OCI-M2 (cell line): ENCODE measurements at regions not wholly inside any gene's neighbourhood (a gene's known extent, or its start where the extent isn't known, plus 50 kb on each side); places are given as distances from the start of the nearest gene placed in this dataset.
A peak's percentile ranks its signal among the peaks of the same experiment; 100 is the strongest.
"Not testable (repeated sequence)": the region's sequence is repeated elsewhere in the genome, so short reads cannot be mapped to it uniquely, and the experiment has no call there.

ENCODE experiments used
- DNase-seq: peaks from one replicate; lab custom pipeline; 2025; ENCODE audit not compliant: unreplicated experiment; lab: John Stamatoyannopoulos, UW

DNA sequence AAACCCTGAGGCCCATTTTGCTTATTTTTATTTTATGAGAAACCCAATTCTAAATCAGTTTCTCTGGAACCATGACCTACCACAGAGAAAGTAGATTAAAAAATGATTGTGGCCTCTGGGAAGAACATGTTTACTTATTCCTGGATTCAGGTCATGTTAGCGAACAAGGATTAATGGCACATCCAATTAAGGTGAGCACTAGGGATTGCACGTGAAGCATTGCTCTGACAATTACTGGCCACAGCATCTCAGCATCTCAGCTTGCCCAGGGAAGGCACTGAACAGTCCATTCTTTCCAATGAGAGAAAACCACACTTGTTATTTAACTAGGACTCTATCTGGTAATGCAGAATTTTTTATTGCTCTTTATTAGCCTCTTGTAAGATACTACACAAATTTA is 119.8 kb downstream of the ZNF330 start:
- no peak for DNase-seq

DNA sequence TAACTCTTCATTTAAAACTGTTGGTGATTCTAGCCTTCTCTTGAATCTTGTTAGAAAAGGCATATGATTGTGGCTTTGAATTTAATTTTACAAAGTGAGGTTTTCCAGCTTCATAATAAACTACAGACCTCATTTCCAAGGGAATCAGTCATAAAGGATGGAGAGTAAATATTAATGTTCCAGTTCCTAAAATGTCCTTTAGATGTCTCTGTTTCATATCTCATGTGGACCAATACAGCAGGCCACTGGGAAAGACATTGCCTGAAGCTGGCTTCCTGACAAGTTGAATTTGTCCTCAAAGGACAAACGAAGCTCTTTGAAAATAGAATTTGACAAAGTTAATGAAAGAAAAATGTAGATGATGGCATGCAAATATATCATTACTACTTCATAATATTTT is 125.4 kb downstream of the ZNF330 start:
- DNase-seq: peak; percentile 5

DNA sequence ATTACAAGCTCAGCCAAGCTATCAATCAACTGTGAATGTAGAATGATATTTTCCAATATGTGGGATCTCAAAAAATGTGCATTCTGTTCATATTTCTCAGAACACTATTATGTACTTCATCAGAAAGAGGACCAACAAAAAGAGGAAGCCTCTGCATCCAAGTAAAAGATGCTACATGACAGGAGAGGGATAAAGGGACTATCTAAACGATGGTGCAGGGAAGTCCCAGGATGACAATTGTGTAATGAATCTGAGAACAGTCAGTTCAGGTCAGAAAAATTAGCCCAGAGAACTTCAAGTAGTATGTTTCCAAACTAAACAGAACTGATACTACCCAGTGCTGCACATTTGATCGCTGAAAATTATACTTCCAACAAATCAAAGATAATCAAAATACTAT is 127.0 kb downstream of the ZNF330 start:
- no peak for DNase-seq

GRCh38 chr4:141348125-141348524 is 127.4 kb downstream of the ZNF330 start:
- no peak for DNase-seq

- no peak for DNase-seq
These were observed 127.9 kb downstream of the ZNF330 start for GRCh38 chr4:141348573-141348972.

DNA sequence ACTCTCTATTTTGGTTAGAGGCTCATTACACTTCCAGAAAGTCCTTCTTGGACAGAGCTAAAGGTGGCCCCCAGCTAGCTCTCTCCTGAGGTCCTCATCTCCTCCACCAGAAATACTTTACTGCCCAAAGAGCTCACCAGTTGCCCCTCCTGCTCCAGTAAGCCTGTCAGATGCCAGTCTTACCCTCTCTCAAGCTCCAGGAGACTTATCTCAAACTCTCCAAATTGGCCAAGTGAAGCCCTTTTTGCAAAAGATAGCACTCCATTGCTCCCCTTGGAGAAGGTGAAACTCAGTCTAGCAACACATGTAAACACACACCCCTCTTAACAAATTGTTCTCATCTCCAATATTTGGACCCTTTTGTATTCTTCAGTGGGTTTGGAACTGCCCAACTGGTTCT is 128.5 kb downstream of the ZNF330 start:
- DNase-seq: no peak

DNA sequence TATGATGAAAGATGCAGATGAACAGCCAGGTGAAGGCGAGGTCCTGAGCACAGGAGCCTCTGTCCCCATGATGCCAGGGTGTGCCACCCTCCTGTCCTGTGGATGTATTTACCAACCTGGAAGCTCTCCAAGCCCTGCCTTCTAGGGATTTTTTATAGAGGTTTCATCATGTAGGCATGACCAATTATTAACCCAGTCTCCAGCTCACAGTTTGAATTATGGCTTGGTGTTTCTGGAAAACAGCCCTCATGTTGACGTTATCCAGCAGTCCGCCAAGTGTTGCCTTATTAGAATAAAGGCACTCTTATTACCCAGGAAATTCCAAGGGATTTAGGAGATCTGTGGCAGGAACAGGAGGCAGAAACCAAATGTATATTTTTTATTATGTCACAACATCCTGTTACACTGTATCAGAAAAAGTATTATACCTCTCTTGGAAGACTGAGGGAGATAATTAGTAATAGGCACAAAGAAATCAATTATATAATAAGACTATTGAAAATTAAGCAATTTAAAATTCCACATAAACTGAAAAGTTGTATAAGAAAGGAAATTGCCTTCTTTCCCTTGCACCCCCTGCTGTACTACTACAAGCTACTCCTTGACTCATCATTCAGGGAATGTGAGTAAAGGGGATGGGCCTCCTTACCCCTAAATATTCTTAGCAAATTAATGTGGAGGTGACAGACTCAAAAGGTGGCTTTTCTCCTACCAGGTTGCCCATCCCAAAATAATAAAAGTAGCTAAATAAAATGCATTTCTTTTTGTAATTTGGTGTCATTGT is 129.6 kb downstream of the ZNF330 start:
- DNase-seq: no peak

DNA sequence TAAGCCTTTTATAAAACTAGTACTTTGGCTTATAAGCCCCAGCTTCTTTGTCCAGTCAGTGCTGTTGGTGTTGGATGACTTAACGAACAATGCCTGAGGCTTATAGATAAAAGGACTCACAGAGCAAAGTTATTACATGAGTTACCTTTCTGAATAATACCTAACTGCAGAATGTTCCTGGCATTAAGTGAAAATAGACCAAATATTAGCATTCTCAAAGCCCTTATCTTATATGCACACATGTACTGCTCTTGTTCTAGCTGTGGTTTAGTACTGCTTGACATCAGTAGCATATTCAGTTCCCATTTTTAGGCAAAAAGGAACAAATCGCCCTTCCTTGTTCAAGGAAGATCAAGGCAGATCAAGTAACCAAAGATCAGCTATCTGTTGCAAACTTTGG is 131.6 kb downstream of the ZNF330 start:
- DNase-seq: peak; percentile 8

- no peak for DNase-seq
These were observed 132.3 kb downstream of the ZNF330 start for GRCh38 chr4:141352909-141353525.

GRCh38 chr4:141356321-141356962 is 135.7 kb downstream of the ZNF330 start:
- DNase-seq: no peak

GRCh38 chr4:141356963-141357335 is 136.3 kb downstream of the ZNF330 start:
- no peak for DNase-seq

DNA sequence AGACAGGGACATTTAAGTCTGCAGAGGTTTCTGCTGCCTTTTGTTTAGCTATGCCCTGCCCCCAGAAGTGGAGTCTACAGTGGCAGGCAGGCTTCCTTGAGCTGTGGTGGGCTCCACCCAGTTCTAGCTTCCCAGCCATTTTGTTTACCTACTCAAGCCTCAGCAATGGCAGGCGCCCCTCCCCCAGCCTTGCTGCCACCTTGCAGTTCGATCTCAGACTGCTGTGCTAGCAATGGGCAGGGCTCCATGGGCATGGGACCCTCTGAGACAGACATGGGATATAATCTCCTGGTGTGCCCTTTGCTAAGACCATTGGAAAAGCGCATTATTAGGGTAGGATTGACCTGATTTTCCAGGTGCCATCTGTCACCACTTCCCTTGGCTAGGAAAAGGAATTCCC is 147.5 kb downstream of the ZNF330 start:
- not testable (repeated sequence) for DNase-seq

DNA sequence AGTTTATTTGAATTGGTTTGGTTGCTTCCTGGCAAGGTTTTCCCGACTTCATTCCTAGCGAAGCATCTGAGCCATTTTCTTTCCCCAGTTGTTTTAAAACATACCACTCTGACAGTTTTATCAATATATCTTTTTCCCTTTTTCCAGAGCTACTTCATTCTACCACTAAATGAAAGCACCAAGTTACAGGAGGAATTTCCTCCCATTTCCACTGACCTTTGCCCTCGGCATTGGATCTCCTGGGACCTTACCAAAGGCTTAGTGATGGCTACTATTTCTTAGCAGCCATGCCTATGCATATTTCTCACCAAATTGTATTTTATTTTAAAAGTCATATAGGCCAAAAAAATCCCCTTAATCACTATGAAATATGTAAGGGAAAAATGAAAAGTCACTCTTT is 150.5 kb downstream of the ZNF330 start:
- DNase-seq: no peak

DNA sequence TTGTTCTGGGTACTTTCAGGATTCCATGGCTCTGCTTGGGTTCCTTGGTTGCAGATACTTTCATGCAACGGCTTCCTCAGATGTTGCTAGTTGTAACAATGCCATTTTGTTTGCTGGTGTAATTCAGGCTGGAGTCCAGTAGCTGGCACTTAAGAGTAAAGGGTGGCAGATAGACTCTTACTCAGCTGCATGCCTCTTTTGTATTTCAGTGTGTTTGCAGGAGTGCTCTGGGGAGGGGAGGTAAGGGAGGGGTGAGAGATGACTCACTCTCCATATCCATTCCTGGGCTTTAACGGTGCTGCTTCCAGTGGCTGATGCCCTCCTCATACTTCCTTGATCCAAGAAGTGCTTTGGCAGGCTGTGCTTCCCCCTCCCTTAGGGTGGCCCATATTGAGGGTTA is 155.2 kb downstream of the ZNF330 start:
- no peak for DNase-seq

GRCh38 chr4:141376769-141377168 is 156.1 kb downstream of the ZNF330 start:
- no peak for DNase-seq

- no peak for DNase-seq
These were observed 166.6 kb downstream of the ZNF330 start for GRCh38 chr4:141387299-141387698.

DNA sequence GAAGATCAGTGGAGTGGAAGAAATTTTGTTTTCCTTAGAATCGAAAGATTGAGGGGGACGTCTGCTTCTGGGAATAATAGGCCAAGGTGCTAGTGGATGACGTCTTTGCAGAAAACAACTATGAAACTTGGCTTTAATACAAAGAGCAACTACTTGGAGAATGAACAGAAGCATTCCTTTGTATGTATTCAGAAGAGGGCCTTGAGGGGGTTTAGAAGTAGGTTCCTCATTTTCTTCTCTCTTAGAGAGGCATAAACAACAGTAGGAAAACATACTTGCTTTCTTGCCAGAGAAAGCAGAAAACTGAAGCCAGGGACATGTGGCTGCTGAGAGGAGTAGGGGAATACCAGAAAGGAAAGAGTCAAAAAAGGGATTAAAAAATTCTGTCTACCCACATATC is 167.8 kb downstream of the ZNF330 start:
- no peak for DNase-seq

DNA sequence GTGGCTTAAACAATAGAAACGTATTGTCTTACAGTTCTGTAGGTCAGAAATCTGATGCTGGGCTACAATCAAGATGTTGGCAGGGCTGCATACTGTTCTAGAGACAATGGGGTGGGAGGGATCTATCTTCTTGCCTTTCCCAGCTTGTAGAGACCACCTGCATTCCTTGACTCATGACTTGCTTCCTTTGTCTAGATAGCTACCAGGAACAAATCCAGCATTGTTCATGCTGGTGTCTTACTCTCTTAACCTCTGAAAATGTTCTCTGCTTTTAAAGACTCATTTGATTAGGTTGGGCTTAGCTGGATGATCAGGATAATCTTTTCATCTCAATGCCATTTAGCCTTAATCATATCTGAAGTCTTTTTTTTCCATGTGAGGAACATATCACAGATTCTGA is 169.0 kb downstream of the ZNF330 start:
- DNase-seq: no peak

DNA sequence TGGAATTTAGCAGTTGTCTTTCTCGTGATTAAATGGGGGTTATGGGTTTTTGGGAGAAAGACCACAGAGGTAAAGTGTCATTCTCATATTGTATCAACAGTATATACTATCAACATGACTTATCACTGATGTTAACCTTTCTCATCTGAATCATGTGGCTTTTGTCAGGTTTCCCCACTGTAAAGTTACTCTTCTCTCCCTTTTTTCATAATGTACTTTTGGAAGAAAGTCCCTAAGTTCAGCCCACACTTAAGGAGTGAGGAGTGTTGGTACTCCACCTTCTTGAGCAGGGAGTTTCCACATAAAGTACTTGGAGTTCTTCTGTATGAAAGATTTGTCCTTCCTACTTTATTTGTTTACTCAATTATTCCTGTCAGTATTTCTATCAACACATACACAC is 169.9 kb downstream of the ZNF330 start:
- DNase-seq: no peak

DNA sequence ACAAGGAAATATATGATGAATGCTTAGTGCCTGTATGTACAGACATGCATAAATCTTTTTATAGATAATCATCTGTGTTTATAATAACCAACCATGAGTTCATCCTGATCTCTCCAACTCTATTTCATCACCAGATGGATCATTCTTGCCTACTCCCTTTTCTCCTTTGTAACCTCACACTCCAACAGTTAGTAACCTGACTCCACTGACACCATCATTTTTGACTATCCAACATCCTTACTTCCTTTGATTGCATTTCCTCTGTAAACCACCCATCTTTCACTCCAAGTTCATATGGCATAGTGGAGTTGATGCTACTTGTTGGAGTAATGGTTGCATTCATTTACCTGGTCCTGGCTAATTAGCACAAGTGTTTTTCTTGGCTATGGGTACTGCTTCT is 170.6 kb downstream of the ZNF330 start:
- DNase-seq: no peak

GRCh38 chr4:141391771-141392170 is 171.1 kb downstream of the ZNF330 start:
- no peak for DNase-seq

DNA sequence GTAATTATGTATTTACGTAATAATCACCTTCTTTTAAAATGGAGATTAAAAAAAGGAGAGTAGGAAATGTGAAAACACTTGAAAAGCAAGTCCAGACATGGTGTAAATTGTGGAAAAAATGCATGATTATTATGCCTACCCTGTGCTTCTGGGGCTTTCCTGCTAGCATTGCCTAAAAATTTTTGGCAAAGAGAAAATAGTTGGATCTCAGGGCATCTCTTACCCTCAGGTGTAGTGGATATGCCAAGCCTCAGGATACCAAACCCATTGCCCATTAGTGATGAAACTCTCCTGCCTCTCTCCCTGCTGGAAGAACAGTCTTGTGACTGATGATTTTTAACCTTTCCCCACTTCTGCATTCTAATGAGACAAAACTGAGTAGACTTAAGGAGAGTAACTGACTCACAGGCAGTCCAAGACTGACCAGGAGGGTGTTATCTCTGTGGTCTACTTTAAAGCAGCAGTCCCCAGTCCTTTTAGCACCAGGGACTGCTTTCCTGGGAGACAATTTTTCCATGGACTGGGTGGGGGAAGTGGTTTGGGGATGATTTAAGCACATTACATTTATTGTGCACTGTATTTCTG is 174.6 kb downstream of the ZNF330 start:
- no peak for DNase-seq
